Upper lobe of left lung (tissue), 6 donors: ENCODE measurements at regions not wholly inside any gene's neighbourhood (a gene's known extent, or its start where the extent isn't known, plus 50 kb on each side); places are given as distances from the start of the nearest gene placed in this dataset.

Experiments
- ATAC-seq, 2 donors: fragments of 200-7000 bp; cut with Tn5 transposase; one replicate each; pipeline ENCODE4 v1.9.1; 2022; ENCODE audit warnings: mild to moderate bottlenecking in 2 of 2, moderate library complexity in 2 of 2; ENCODE audit not compliant: low FRiP score in 2 of 2
- DNase-seq, 2 donors: peaks; one replicate each; pipeline ENCODE4 v3.0.0-alpha.2; 2019 to 2020
- H3K27ac ChIP-seq, 4 donors: fragments of 200-600 bp; sonication (generic); one replicate each; pipeline ENCODE4 v1.5.1; 2016 to 2019
- H3K27me3 ChIP-seq, 4 donors: fragments of 200-600 bp; sonication (generic); one replicate each; pipeline ENCODE4 v1.5.1; 2017 to 2019
- H3K36me3 ChIP-seq, 4 donors: fragments of 200-600 bp; sonication (generic); one replicate each; pipeline ENCODE4 v1.5.1; 2016 to 2019
- H3K4me1 ChIP-seq, 4 donors: fragments of 200-600 bp; sonication (generic); one replicate each; pipeline ENCODE4 v1.5.1; 2018 to 2019
- H3K4me3 ChIP-seq, 4 donors: fragments of 200-600 bp; sonication (generic); one replicate each; pipeline ENCODE4 v1.5.1; 2017 to 2019; ENCODE audit warnings: mild to moderate bottlenecking in 2 of 4, moderate library complexity in 1 of 4
- H3K9me3 ChIP-seq, 4 donors: fragments of 200-600 bp; sonication (generic); one replicate each; pipeline ENCODE4 v1.5.1; 2018 to 2019
- EP300 ChIP-seq, 4 donors: sonication (generic); formaldehyde crosslinking; IDR thresholded peaks; one replicate each; pipeline ENCODE4 v1.5.1; 2017; ENCODE audit warnings: antibody characterized with exemption in 4 of 4, control low read depth in 2 of 4
- POLR2A ChIP-seq, 4 donors: fragments of 450-650 bp; IDR thresholded peaks; one replicate each; pipeline ENCODE4 v1.5.1; 2016 to 2017; ENCODE audit warnings: antibody characterized with exemption in 4 of 4, mild to moderate bottlenecking in 2 of 4
- POLR2AphosphoS5 ChIP-seq, 2 donors: sonication (generic); formaldehyde crosslinking; IDR thresholded peaks; one replicate each; pipeline ENCODE4 v1.5.1; 2017; ENCODE audit warnings: antibody characterized with exemption in 2 of 2
- WGBS, 2 donors: methylation state at CpG; one replicate each; pipeline ENCODE4 v1.1.5; 2017 to 2018; 5-methylcytosine and 5-hydroxymethylcytosine counted together
- TF ChIP-seq, protein P1 (sequence below), 6 experiments: fragments of 450-650 bp in 4 of 6; fragments of 200-600 bp in 2 of 6; sonication (generic) in 2 of 6; IDR thresholded peaks; one replicate each; pipeline ENCODE4 v1.5.1; 2016 to 2019; ENCODE audit warnings: antibody characterized with exemption in 6 of 6
- donor health status: DM: no; HTN: no; CAD: no; lungs with moderate emphysema.
- donor health status: DM: no; HTN: yes; CAD: no; lungs with severe emphysema.

DNA sequence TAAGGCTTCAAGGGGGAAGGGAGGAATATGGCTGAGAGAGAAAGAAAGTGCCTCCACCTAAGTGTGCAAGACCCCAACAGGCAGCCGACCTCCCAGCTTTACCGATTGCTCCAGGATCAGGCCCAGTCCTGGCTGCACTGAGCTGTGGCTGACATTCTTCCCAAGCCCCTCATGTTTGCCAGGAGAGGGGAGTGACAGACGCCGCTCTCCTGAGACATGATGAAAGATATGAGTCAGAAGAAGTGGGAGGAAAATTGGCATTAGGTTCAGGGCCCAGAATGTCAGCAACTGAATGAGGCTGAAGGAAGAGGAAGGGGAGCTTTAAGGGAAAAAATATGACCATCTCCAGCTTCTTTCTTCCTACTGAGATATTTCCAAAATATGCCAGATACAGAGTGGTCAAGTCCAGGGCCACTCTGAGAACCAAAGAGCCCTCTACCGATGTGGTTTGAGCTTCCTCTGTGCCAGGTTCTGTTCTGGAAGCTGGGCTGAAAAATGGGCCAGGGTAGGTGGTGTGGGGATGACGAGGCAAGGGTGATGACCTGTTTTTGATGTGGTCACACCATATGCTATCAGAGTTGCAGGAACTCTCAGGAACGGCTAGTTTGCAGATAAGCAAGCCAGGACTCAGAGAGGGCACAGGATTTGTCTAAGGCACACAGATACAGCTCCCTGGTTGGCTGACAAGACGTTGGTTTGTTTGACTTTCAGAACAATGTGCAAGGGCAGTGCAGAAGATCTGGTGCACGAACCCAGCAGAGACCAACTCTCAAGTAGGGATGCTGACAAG lies 176.7 kb downstream of the SOX9 start:
- ATAC-seq: peak in 1 of 2 donors; percentile 77
- TF ChIP-seq, protein P1, sequence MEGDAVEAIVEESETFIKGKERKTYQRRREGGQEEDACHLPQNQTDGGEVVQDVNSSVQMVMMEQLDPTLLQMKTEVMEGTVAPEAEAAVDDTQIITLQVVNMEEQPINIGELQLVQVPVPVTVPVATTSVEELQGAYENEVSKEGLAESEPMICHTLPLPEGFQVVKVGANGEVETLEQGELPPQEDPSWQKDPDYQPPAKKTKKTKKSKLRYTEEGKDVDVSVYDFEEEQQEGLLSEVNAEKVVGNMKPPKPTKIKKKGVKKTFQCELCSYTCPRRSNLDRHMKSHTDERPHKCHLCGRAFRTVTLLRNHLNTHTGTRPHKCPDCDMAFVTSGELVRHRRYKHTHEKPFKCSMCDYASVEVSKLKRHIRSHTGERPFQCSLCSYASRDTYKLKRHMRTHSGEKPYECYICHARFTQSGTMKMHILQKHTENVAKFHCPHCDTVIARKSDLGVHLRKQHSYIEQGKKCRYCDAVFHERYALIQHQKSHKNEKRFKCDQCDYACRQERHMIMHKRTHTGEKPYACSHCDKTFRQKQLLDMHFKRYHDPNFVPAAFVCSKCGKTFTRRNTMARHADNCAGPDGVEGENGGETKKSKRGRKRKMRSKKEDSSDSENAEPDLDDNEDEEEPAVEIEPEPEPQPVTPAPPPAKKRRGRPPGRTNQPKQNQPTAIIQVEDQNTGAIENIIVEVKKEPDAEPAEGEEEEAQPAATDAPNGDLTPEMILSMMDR (IDR thresholded peaks at IDR 0.05): no peak
- TF ChIP-seq EP300 (IDR thresholded peaks at IDR 0.05): no peak

DNA sequence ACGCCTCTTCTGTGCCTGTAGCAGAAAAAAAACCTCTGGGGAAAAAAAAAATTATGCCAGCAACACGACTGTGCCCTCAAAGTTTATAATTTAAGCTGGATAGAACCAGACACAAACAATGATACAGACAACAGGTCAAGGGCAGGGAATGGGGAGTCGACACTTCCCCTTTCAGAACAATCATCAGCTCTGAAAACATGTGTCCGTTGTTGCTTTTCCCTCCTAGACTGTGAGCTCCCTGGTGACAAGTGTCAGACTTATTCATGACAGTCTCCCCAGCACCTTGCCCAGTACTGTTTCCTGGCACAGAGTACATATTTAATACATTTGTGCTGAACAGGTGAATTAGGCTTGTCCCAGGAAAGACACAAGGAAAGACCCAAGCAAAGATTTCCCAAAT lies 178.3 kb downstream of the SOX9 start:
- Histone ChIP-seq H3K4me1 (no peaks in the 10 kb centered on the region), H3K27me3 (no peaks in the 10 kb centered on the region), H3K36me3 (no peaks in the 10 kb centered on the region), H3K27ac (no peak overlapping the region), H3K4me3 (no peak overlapping the region), H3K9me3 (no peaks in the 10 kb centered on the region)
- no peak for ATAC-seq
- no peak for DNase-seq
- TF ChIP-seq POLR2A (IDR thresholded peaks at IDR 0.05) (no peak), POLR2AphosphoS5 (IDR thresholded peaks at IDR 0.05) (no peak), EP300 (IDR thresholded peaks at IDR 0.05) (no peak)
- TF ChIP-seq, protein P1 (IDR thresholded peaks at IDR 0.05): no peak
- 35 to 51% methylated on average over 4 of the region's 4 CpGs for WGBS, 2 donors

More for the DNA sequence above, 176.7 kb downstream of the SOX9 start:
- Histone ChIP-seq H3K4me3 (no peak overlapping the region), H3K4me1 (no peaks in the 10 kb centered on the region), H3K27me3 (no peaks in the 10 kb centered on the region), H3K9me3 (no peaks in the 10 kb centered on the region), H3K27ac (no peak overlapping the region), H3K36me3 (no peaks in the 10 kb centered on the region)
- WGBS, 2 donors: 63 to 75% methylated on average over 8 to 9 of the region's 9 CpGs
- no peak for DNase-seq

DNA sequence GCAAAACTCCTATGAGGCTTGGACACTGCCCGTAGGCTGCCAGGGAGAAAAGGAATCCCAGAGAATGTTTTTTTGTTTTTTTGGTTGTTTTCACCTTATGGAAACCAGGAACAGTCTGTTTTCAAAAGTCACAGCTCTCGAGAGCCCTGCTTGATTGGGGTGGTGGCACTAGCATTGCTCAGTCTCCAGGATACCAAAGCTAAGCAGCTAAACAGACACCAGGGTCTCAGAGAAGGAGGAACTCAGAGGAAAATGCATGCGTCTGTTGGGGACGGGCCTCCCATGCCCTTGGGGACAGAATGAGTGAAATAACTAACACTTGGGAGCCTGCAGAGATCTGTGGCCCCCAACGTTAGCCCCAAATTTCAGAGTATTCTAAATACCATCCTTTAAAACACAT lies 178.8 kb downstream of the SOX9 start:
- Histone ChIP-seq H3K27ac (no peak overlapping the region), H3K4me1 (no peaks in the 10 kb centered on the region), H3K36me3 (no peaks in the 10 kb centered on the region), H3K27me3 (no peaks in the 10 kb centered on the region), H3K4me3 (no peak overlapping the region), H3K9me3 (no peaks in the 10 kb centered on the region)
- no peak for DNase-seq
- WGBS, 2 donors: 56 to 62% methylated on average over 5 of the region's 5 CpGs
- TF ChIP-seq EP300 (IDR thresholded peaks at IDR 0.05): no peak
- TF ChIP-seq, protein P1 (IDR thresholded peaks at IDR 0.05): no peak
- no peak for ATAC-seq

DNA sequence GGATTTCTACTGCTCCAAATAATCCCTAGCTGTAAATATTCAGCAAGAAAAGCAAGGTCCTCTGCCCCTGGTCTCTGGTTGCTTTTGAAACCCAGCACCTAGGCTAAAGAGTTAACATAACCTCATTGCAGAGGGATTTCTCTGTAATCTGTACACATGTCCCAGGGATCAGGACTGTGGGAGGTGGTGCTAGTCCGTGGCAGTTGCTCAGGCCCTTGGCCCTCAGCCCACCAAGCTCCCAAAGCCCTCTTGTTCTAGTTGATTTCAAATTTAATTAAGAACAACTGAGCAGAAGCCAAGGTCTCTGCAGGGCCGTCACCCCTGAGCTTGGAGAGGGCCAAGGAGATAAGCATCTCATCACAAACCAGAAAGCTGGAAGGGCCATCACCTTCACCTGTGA lies 181.1 kb downstream of the SOX9 start:
- WGBS, 2 donors: 63 to 65% methylated on average over 2 of the region's 2 CpGs
- Histone ChIP-seq H3K36me3 (no peaks in the 10 kb centered on the region), H3K9me3 (no peaks in the 10 kb centered on the region), H3K27me3 (no peaks in the 10 kb centered on the region), H3K4me1 (no peaks in the 10 kb centered on the region), H3K27ac (no peak overlapping the region), H3K4me3 (no peak overlapping the region)
- no peak for ATAC-seq
- no peak for DNase-seq
- TF ChIP-seq EP300 (IDR thresholded peaks at IDR 0.05) (no peak), POLR2A (IDR thresholded peaks at IDR 0.05) (no peak), POLR2AphosphoS5 (IDR thresholded peaks at IDR 0.05) (no peak)
- TF ChIP-seq, protein P1 (IDR thresholded peaks at IDR 0.05): no peak

DNA sequence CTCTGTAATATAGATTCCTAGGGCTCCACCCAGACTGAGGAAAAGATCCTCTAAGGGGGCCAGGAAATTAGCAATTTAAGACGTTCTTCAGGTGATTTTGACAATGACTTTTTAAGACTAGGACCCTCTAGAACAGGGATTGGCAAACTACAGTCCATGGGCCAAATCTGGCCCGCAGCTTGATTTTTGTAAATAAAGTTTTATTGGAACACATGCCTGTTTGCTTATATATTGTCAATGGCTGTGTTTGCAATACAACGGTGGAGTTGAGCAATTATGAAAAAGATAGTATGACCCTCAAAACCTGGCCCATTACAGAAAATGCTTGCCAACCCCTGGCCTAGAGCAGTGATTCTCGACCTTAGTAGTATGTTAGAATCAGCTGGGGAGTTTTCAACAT lies 181.9 kb downstream of the SOX9 start:
- H3K36me3 ChIP-seq: no peaks in the 10 kb centered on the region
- WGBS, 2 donors: 78 to 83% methylated on average over 4 of the region's 4 CpGs
- no peak for ATAC-seq
- TF ChIP-seq POLR2A (IDR thresholded peaks at IDR 0.05) (no peak), EP300 (IDR thresholded peaks at IDR 0.05) (no peak), POLR2AphosphoS5 (IDR thresholded peaks at IDR 0.05) (no peak)
- TF ChIP-seq, protein P1 (IDR thresholded peaks at IDR 0.05): no peak
- no peak overlapping the region for H3K27ac ChIP-seq
- H3K4me3 ChIP-seq: no peak overlapping the region
- H3K9me3 ChIP-seq: no peaks in the 10 kb centered on the region
- no peak for DNase-seq
- H3K27me3 ChIP-seq: no peaks in the 10 kb centered on the region
- no peaks in the 10 kb centered on the region for H3K4me1 ChIP-seq
